Adipose tissue (tissue), 3 donors: ENCODE measurements at regions not wholly inside any gene's neighbourhood (a gene's known extent, or its start where the extent isn't known, plus 50 kb on each side); places are given as distances from the start of the nearest gene placed in this dataset.

Source experiments
- H3K27ac ChIP-seq: one replicate; pipeline ENCODE4 v1.5.1; 2013; ENCODE audit warnings: low read depth, low read length
- WGBS, 3 donors: extraction: QIAGEN DNeasy Blood & Tissue Kit; methylation state at CpG; one replicate each; pipeline ENCODE4 v1.1.7; 2013; 5-methylcytosine and 5-hydroxymethylcytosine counted together
- donor health status: healthy with polysubstance abuse.
- donor health status: Bipolar disorder and iron deficiency.
- donor health status: healthy.

DNA sequence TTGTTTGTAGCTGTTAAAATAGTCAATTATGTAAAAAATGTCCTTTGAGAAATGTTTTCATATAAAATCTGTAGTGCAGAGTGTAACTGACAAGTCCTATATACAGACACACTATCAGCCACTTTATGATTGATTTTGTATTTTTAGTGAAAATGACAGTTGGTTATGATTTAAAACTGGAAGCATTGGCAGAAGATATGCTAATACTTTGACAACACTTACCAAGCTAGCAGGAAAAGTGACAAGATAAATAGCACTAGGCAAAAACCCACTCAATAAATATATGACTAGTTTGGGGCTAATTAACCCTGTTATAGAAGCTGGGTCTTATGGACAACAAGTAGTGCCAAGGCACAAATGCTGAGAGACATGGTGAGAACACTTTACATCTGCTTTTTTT, 772.9 kb upstream of the NOVA1 start:
- no peak overlapping the region for H3K27ac ChIP-seq

DNA sequence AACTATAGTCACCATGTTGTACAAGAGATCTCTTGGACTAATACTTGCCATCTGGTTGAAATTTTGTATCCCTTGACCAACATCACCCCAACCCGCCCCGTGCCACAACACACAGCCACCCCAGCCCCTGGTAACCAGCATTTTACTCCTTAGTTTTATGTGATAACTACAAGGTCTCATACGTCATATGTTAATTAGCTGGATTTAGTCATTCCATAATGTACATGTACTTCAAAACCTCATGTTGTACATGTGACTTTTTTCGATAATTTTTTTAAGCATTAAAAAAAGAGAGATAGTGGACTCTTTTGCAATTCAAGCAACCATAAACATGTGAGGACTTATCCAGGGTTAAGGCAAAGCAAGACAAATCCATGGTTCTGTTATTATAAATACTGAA, 773.4 kb upstream of the NOVA1 start:
- 88 to 93% (median 92%) methylated on average over 4 of the region's 4 CpGs for WGBS, 3 donors
- no peak overlapping the region for H3K27ac ChIP-seq

DNA sequence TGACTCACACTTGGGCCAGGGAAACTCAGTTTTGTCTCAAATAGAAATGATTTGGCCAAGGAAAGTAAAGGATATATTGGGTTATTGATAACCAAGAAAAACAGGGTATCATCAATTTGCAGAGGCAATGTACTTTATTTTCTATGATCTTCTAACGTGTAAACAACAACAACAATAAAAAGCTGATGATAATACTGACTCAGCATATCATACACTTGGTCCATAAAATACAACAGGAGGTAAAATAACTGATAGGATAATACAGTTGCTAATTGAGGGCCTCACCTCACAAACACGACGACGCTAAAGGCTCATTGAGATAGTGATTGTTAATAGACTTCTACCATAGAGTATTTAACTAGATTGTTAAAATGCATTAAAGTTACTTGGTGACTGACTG, 774.0 kb upstream of the NOVA1 start:
- H3K27ac ChIP-seq = no peak overlapping the region
- WGBS, 3 donors = 53 to 86% (median 82%) methylated on average over 4 of the region's 4 CpGs

DNA sequence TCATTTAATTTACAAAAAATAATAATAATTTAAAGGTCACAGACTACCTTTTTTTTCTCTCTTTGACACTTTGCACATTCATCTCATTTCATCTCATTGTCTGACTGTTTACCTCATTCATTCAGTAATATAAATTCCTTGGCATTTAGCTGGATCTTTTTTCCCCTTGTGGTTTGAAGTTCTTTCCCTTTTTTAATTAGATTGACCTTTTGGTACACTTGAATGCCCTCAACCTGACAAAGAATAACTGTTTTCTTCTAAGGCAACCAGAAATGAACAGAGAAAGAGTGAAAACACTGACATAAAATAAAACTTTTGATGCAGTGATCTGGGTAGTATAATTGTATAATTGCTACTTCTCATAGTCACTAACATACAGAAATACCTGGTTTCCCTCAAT, 774.9 kb upstream of the NOVA1 start:
- no peak overlapping the region for H3K27ac ChIP-seq

DNA sequence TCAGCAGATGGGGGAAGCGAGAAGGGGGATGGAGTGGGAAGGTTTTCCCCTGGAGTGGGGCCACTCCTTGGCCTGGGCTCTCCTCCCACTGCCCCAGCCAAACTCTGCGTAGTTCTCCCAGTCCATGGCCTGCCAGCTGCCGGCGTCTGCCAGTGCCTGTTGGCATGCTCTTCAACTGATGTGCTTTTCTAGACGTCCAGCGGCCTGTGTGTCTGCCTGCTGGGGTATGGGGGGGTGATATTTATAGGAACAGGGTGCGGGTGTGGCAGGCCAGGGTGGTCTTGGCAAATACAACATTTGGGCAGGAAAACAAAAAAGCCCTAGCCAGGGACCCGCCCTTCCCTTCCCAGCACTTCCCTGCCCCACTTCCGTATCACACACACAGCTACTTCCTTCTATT, 786.3 kb upstream of the NOVA1 start:
- 74 to 77% (median 77%) methylated on average over 9 of the region's 9 CpGs for WGBS, 3 donors
- no peak overlapping the region for H3K27ac ChIP-seq

DNA sequence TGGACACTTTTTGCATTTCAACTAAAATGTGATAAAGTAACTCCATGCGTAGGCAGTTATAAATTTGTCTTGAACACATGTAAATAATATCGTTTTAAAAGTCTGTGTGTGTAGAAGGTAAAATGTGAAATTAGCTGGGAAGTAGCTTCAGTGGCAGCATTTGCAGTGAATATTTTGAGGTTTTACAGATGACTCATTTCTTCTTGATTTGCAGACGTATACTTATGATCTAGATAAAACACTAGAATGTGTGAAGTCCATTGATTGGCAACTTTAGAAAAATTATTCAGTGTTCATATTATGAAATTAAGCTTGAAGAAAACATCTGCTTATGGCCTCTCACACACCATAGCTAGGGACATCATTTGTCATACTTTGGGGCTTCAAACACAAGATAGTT, 788.6 kb upstream of the NOVA1 start:
- 63 to 75% (median 70%) methylated on average over 3 of the region's 3 CpGs for WGBS, 3 donors

DNA sequence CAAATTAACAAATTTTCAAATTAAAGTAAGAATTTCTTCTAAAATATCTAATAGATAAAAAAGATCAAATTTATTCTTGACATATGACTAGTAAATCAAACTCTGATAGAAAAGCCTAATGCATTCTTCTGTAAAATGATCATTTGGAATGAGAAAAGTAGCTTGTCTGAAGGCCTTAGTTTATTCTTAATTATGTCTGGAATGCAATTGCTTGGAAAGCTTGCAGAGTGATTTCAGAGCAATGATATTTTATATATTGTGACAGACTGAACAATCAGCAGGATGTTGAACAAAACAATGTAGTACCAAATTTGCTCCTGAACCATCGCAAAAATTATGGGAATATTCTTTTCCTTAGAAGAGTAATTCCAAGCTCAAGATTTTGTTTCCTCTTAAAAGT, 789.6 kb upstream of the NOVA1 start:
- H3K27ac ChIP-seq = no peak overlapping the region
- 51 to 84% (median 56%) methylated on average over 1 of the region's 1 CpG for WGBS, 3 donors

More for the DNA sequence above, 788.6 kb upstream of the NOVA1 start:
- no peak overlapping the region for H3K27ac ChIP-seq

DNA sequence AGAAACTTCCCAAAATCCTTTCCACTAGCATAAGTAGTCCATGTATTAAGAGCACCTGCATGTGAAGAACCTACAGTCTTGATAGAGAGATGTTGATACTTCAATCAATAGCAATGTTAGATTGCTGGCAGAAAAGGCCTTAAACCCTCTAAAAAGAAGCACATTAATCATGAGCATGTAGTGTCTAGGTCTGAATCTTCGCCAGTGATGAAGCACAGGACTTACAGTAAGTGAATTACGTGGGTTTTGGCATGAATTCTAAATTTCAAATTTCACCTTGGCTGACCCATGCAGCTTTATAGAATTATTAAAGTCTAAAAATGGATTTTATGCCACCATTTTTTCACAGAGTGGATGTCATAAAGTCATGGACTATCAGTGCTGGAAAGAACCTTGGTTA, 791.6 kb upstream of the NOVA1 start:
- WGBS, 3 donors = 62 to 65% (median 63%) methylated on average over 2 of the region's 2 CpGs
- no peak overlapping the region for H3K27ac ChIP-seq

DNA sequence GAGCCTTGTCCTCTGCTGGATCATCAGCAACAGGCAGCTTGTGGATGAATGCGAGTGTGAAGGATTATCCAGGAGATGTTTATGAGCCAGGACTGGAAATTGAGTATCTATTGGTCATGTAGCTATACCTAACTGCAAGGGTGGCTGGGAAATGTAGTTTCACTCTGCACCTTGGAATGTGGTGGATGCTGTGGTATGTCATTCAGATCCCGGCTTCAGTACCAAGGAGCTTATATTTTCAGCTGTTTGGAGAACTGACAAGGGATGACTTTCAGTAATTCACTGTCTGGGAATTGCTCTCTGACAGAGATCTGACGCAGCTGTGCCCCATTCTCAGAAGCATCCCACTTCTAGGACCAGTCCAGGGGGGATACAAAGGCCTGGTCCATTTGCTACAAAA, 792.3 kb upstream of the NOVA1 start:
- 65 to 79% (median 74%) methylated on average over 3 of the region's 3 CpGs for WGBS, 3 donors
- no peak overlapping the region for H3K27ac ChIP-seq

DNA sequence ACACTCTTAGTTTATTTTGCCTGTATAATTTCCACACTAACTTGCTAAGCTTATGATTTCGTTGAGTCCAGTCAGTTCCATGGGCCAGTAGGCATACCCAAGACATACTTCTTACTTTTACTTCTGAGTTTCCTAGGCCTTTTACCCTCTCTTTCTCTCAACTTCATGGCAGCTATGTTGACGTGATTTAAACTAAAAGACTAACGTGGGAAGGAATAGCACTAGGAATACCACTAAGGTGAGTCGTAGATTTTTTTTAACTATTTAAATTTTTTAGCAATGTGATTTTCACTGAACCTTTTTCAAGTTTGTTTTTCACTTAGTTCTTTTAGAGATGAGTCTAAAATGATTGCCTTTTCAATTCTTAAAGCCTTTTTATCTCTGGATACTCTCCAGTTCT, 793.5 kb upstream of the NOVA1 start:
- WGBS, 3 donors = 74 to 78% (median 75%) methylated on average over 4 of the region's 4 CpGs
- H3K27ac ChIP-seq = no peak overlapping the region

DNA sequence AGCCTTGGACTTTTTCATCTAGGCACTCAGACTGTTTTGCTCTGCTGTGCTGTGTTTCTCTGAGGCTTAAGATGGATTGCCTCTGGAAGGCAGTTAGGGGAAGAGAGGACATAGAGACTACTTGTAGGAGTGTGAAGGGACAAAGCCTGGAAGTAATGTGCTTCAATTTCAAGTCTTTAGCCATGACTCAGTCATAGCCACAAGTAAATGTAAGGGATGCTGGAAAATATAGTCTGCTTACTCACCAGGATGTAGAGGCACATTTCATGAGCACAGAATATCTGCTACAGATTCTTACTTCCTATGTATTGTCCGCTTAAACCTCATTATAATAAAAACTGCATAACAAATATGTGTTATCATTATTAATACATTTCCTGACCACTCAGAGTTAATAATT, 794.3 kb upstream of the NOVA1 start:
- no peak overlapping the region for H3K27ac ChIP-seq
- WGBS, 3 donors = 78 to 81% (median 78%) methylated on average over 1 of the region's 1 CpG

DNA sequence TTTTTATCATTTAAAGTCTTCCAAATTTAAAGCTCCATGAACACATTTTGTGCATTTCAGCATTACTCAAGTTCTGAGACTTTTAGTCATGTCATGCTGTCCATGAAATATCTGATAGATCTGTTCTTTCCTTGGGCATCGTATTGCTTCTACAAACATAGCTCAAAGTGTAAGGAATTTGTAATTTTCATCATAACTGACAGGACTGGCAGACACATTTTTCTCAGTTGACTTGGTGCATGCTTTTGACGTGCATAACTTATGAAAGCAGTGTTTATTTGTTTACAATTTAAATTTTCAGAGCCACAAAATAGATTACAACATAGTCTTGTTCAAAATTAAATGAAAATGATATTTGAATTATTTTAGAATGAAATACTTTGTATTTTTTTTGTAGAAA, 812.1 kb upstream of the NOVA1 start:
- 41 to 79% (median 72%) methylated on average over 2 of the region's 2 CpGs for WGBS, 3 donors
- no peak overlapping the region for H3K27ac ChIP-seq

DNA sequence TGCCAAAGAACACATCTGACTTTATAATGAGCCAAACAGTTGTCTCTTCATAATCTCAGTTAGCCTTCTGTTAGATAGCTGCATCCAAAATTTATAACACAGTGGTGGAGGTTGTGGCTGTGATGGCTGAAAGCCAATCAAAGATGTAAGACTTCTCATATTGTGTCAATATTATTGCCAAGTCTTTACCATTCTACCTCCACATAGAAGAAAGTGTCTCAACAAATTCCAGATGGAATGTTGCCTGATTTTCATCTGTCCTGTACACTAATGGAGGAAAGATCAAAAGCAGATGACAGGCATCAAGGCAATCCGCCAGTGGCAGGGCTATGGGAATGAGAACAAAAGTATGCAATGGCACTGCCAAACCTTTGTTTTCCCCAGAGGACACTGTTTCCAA, 813.1 kb upstream of the NOVA1 start:
- H3K27ac ChIP-seq = no peak overlapping the region
- 41 to 51% (median 50%) methylated on average over 1 of the region's 1 CpG for WGBS, 3 donors

DNA sequence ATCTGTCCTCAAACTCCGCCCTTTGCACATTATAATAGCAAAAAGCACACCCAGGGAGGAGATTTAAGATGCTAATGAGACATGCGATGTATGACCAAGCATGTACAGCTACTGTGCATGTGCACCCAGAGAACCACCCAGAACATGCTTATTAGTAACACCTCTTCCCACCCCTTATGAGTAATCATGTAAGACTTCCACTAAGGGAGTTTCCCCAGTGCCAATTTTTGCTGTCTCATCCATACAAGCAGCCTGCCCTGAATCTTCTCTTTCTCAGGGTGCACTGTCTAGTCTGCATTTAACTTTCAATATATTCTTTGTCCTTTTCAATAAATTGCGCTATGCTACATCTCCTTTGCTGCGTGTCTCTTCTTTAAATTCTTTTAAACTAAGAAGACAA, 830.0 kb upstream of the NOVA1 start:
- WGBS, 3 donors = 86 to 92% (median 88%) methylated on average over 4 of the region's 4 CpGs
- H3K27ac ChIP-seq = no peak overlapping the region

DNA sequence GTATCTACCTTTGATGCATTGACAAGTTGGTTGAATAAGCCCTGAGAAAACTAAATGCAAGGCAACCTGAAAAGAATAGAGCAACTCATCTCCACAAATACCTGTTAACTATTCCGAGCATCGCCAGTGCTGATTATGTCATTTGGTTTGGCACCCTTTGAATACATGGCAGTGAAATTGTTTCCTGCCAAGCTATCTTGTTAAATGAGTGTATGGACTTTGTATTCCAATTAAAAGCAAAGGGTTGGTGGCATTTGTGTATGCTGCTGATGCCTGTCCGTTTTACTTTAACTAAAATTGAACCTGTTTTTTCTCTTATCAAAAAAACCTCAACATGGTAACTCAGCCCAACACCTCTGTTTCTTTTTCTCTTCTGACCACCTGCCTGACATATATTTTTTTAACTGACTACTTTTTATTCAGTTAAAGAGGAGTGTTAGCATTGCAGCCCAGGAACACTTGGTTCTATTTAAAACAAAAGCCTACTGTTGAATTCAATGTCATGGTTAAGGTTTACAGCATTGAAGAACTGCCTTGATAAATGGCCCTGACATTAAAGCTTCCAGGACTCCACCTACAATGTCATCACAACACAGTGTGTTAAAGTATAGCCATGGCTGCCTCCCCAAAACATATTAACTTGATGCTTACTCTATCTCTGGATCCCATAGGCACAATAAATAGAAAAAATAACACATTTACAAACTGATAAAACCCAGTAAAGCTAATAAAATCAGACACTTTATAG, 838.3 kb upstream of the NOVA1 start:
- 31 to 83% (median 80%) methylated on average over 3 of the region's 3 CpGs for WGBS, 3 donors
- no peak overlapping the region for H3K27ac ChIP-seq

DNA sequence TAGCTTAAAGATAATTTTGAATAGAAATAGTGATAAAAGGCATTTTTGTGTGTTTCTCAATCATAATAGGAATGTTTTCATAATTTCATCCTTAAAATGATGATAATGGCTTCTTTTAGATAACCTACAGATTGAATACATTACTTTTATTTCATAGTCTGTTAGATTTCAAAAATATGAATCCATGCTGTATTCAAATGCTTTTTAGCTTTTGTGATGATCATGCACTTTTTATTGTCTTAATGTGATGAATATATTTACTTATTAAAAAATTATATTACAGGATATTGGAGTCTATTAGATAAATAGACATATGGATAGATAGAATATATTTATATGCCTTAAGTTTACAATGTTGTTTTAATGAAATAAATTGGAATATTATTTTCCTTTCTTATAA, 886.8 kb upstream of the NOVA1 start:
- H3K27ac ChIP-seq = no peak overlapping the region

DNA sequence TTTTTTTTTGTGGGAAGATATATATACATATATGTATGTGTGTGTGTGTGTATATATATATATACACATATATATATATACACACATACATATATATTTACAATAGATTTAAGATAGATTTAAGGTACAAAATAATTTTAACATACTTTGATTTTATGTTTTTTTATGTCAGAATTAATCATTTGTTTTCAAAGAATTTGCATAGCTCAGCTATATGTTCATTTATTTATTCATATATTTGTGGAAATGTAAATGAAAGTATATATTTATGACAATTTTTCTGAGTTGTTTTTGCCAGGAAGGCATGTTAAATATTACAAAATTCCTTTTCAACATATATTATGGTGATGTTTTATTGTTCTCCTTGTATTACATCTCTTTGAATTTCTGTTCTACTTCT, 887.4 kb upstream of the NOVA1 start:
- no peak overlapping the region for H3K27ac ChIP-seq

DNA sequence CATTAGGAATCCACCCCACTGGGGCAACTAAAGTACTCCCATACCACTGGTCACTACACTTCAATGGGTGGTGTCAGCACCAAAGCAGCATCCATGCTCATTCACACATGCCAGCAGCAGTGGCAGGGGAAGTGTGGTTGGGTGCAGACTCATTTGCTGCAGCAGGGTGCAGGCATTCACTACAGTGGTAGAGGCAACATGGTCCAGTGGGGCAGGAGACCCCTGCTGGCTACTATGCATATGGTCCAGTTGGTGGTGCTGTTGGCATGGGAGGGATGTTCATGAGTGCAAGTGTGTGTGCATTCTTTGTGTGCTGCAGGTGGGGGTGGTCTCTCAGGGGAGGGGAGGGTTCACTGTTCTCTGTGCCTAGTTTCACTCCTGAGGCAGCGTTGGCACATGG, 908.4 kb upstream of the NOVA1 start:
- WGBS, 3 donors = 77 to 89% (median 81%) methylated on average over 1 of the region's 1 CpG
- no peak overlapping the region for H3K27ac ChIP-seq

DNA sequence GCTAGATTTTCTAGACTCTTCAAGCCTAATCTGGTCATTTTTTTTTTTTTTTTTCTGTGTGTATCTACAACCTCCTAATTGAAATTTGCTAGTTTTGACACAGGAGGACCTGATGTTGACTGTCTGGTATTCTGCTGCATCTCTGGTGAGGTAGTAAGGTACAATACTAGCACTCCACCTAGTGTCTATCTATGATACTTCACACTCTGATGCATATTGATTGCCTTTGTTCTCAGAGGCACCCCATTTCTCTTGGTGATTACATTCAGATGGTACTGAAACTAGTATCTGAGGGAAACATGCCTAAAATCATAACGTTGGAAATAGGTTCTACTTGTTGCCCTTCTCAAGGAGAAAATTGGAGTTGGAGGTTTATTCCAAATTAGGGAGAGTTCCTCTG, 930.5 kb upstream of the NOVA1 start:
- H3K27ac ChIP-seq = no peak overlapping the region
- WGBS, 3 donors = 4 to 12% (median 10%) methylated on average over 1 of the region's 1 CpG

DNA sequence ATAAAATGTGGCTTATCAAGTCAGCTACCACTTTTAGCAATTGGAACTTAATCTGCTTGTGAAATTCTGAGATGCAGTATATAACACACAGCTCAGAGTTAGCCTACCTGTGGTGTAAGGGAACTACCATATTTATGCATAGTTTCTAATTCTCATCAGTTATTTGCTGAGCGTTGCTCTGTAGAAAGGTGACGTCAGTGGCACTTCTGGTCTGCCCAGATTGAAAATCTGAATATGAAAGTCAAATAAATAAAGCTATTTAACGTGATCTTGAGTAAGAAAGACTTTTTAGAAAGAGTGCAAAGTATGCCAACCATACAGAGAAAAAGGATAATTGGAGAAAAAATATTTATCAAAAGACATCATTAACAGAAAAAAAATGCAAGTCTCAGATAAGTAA, 938.9 kb upstream of the NOVA1 start:
- H3K27ac ChIP-seq = no peak overlapping the region
- 76 to 81% (median 79%) methylated on average over 3 of the region's 3 CpGs for WGBS, 3 donors

DNA sequence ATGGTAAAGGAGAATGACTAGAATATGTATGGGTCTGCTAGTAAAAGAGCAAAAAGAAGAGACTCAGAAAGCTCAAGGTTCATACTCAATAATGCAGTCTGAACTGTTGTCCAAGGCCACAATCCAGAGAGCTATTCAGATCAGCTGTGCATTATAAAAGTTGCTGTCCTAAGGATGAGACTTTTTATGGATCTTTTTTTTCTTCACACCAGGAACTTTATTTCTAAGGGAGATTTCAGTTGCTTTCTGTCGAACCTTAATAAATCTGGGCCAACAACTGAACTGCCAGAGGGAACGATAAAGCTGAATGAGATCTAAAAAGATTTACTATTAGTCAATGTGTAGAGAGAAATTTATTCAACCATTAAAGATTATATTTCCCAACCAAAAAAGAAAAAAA, 948.3 kb upstream of the NOVA1 start:
- H3K27ac ChIP-seq = no peak overlapping the region
- 64 to 73% (median 72%) methylated on average over 2 of the region's 2 CpGs for WGBS, 3 donors
